ENCODE measurements at regions not wholly inside any gene's neighbourhood (a gene's known extent, or its start where the extent isn't known, plus 50 kb on each side); places are given as distances from the start of the nearest gene placed in this dataset.
"Not testable (repeated sequence)": the region's sequence is repeated elsewhere in the genome, so short reads cannot be mapped to it uniquely, and the experiment has no call there.

- no peak overlapping the region for H3K4me3 Mint-ChIP-seq
- DNase-seq: no peak
- Histone ChIP-seq H3K9me3 (ENCODE audit: control insufficient read depth, low read length) (no peaks in the 10 kb centered on the region), H3K36me3 (ENCODE audit: control insufficient read depth, insufficient read depth, low read length) (no peaks in the 10 kb centered on the region), H3K4me3 (ENCODE audit: low read length) (no peak overlapping the region), H3K4me1 (ENCODE audit: control insufficient read depth, insufficient read depth, low read length) (no peaks in the 10 kb centered on the region), H3K27me3 (ENCODE audit: control insufficient read depth, insufficient read depth, low read length, poor library complexity, severe bottlenecking) (no peaks in the 10 kb centered on the region), H3K27ac (ENCODE audit: low read depth, low read length) (no peak overlapping the region), H3K9ac (ENCODE audit: extremely low read depth, low read length, poor library complexity, severe bottlenecking) (no peak overlapping the region)
- no peak for TF ChIP-seq CTCF (conservative IDR thresholded peaks at IDR 0.05)
- no peaks in the 10 kb centered on the region for H3K9me3 Mint-ChIP-seq
- H3K27ac Mint-ChIP-seq: no peak overlapping the region
- H3K4me1 Mint-ChIP-seq: no peaks in the 10 kb centered on the region
- WGBS, 2 experiments (ENCODE audit: insufficient coverage in 1 of 2, insufficient read length in 1 of 2): 96% methylated on average over 3 of the region's 3 CpGs; no CpG with 5 or more reads in 1 of the 2 experiments
- no peaks in the 10 kb centered on the region for H3K27me3 Mint-ChIP-seq (ENCODE audit: insufficient read depth)
- H3K36me3 Mint-ChIP-seq (ENCODE audit: low read depth): no peaks in the 10 kb centered on the region
Measured at GRCh38 chrY:7718626-7719025, 807.1 kb upstream of the AMELY start.

GRCh38 chrY:7718126-7718525, 806.6 kb upstream of the AMELY start:
- no peaks in the 10 kb centered on the region for H3K9me3 Mint-ChIP-seq
- Histone ChIP-seq H3K36me3 (ENCODE audit: control insufficient read depth, insufficient read depth, low read length) (no peaks in the 10 kb centered on the region), H3K9me3 (ENCODE audit: control insufficient read depth, low read length) (no peaks in the 10 kb centered on the region), H3K9ac (ENCODE audit: extremely low read depth, low read length, poor library complexity, severe bottlenecking) (no peak overlapping the region), H3K4me1 (ENCODE audit: control insufficient read depth, insufficient read depth, low read length) (no peaks in the 10 kb centered on the region), H3K27ac (ENCODE audit: low read depth, low read length) (no peak overlapping the region), H3K27me3 (ENCODE audit: control insufficient read depth, insufficient read depth, low read length, poor library complexity, severe bottlenecking) (no peaks in the 10 kb centered on the region), H3K4me3 (ENCODE audit: low read length) (no peak overlapping the region)
- no peaks in the 10 kb centered on the region for H3K4me1 Mint-ChIP-seq
- DNase-seq: no peak
- TF ChIP-seq CTCF (conservative IDR thresholded peaks at IDR 0.05): no peak
- no peaks in the 10 kb centered on the region for H3K27me3 Mint-ChIP-seq (ENCODE audit: insufficient read depth)
- H3K27ac Mint-ChIP-seq: no peak overlapping the region
- 100% methylated on average over 2 of the region's 2 CpGs; no CpG with 5 or more reads in 1 of the 2 experiments for WGBS, 2 experiments (ENCODE audit: insufficient coverage in 1 of 2, insufficient read length in 1 of 2)
- H3K4me3 Mint-ChIP-seq: no peak overlapping the region
- no peaks in the 10 kb centered on the region for H3K36me3 Mint-ChIP-seq (ENCODE audit: low read depth)

GRCh38 chrY:7714426-7714825, 802.9 kb upstream of the AMELY start:
- Mint-ChIP-seq H3K27ac (no peak overlapping the region), H3K9me3 (no peaks in the 10 kb centered on the region), H3K4me3 (no peak overlapping the region), H3K4me1 (no peaks in the 10 kb centered on the region), H3K36me3 (ENCODE audit: low read depth) (no peaks in the 10 kb centered on the region), H3K27me3 (ENCODE audit: insufficient read depth) (no peaks in the 10 kb centered on the region)
- H3K9ac ChIP-seq (ENCODE audit: extremely low read depth, low read length, poor library complexity, severe bottlenecking): no peak overlapping the region
- H3K9me3 ChIP-seq (ENCODE audit: control insufficient read depth, low read length): no peaks in the 10 kb centered on the region
- no peak for DNase-seq
- no peak overlapping the region for H3K27ac ChIP-seq (ENCODE audit: low read depth, low read length)
- no peaks in the 10 kb centered on the region for H3K4me1 ChIP-seq (ENCODE audit: control insufficient read depth, insufficient read depth, low read length)
- 79% methylated on average over 2 of the region's 2 CpGs; no CpG with 5 or more reads in 1 of the 2 experiments for WGBS, 2 experiments (ENCODE audit: insufficient coverage in 1 of 2, insufficient read length in 1 of 2)
- no peak overlapping the region for H3K4me3 ChIP-seq (ENCODE audit: low read length)
- H3K27me3 ChIP-seq (ENCODE audit: control insufficient read depth, insufficient read depth, low read length, poor library complexity, severe bottlenecking): no peaks in the 10 kb centered on the region
- no peaks in the 10 kb centered on the region for H3K36me3 ChIP-seq (ENCODE audit: control insufficient read depth, insufficient read depth, low read length)
- no peak for TF ChIP-seq CTCF (conservative IDR thresholded peaks at IDR 0.05)

GRCh38 chrY:7713738-7714137, 802.2 kb upstream of the AMELY start:
- not testable (repeated sequence) for H3K4me1 Mint-ChIP-seq; H3K9me3 Mint-ChIP-seq; H3K27me3 Mint-ChIP-seq (ENCODE audit: insufficient read depth); H3K4me1 ChIP-seq (ENCODE audit: control insufficient read depth, insufficient read depth, low read length); H3K27ac Mint-ChIP-seq; H3K27me3 ChIP-seq (ENCODE audit: control insufficient read depth, insufficient read depth, low read length, poor library complexity, severe bottlenecking); H3K36me3 ChIP-seq (ENCODE audit: control insufficient read depth, insufficient read depth, low read length); H3K27ac ChIP-seq (ENCODE audit: low read depth, low read length); DNase-seq; H3K9me3 ChIP-seq (ENCODE audit: control insufficient read depth, low read length); H3K36me3 Mint-ChIP-seq (ENCODE audit: low read depth); H3K4me3 ChIP-seq (ENCODE audit: low read length); H3K4me3 Mint-ChIP-seq; H3K9ac ChIP-seq (ENCODE audit: extremely low read depth, low read length, poor library complexity, severe bottlenecking)
- WGBS, 2 experiments (ENCODE audit: insufficient coverage in 1 of 2, insufficient read length in 1 of 2): 93 to 100% methylated on average over 1 to 3 of the region's 3 CpGs
